AG04449 (cell line): ENCODE measurements at regions not wholly inside any gene's neighbourhood (a gene's known extent, or its start where the extent isn't known, plus 50 kb on each side); places are given as distances from the start of the nearest gene placed in this dataset.

Experiments used
- CTCF ChIA-PET: fragments of 350-600 bp; formaldehyde crosslinking; extraction: SDS; loops from one replicate; lab custom pipeline; 2021; ENCODE audit warnings: antibody characterized with exemption; lab: Yijun Ruan, JAX
- POLR2A ChIA-PET: fragments of 400-600, 350-600 bp; formaldehyde crosslinking; extraction: SDS; loops from one replicate; lab custom pipeline; 2020; ENCODE audit warnings: antibody characterized with exemption, inconsistent platforms; lab: Yijun Ruan, JAX
- DNase-seq: peaks from one replicate; pipeline ENCODE4 v3.0.0-alpha.2; 2010; ENCODE audit warnings: low read depth, low spot score
- H3K4me3 ChIP-seq: 2 replicates; pipeline ENCODE4 v1.5.1; 2011; ENCODE audit warnings: low read depth, mild to moderate bottlenecking, control low read depth, low read length
- CTCF ChIP-seq: IDR thresholded peaks from one replicate; pipeline ENCODE4 v1.5.1; 2011; ENCODE audit warnings: mild to moderate bottlenecking, moderate library complexity, low read length, control low read depth, inconsistent platforms; ENCODE audit not compliant: insufficient read depth; ENCODE audit errors: missing control alignments

- ChIA-PET POLR2A (no interaction called here), CTCF (interaction anchor here (1.8 kb wide), 1 partner anchor 14 kb away, joined by 5 read pairs; no protein-coding TSS in a partner anchor)
- TF ChIP-seq CTCF, result no peak
- no peak overlapping the region for H3K4me3 ChIP-seq
- DNase-seq, result no peak
Measured at GRCh38 chr22:22341736-22342135, 97.2 kb downstream of the VPREB1 start.

- ChIA-PET POLR2A (no interaction called here), CTCF (interaction anchor here (0.9 to 3.2 kb wide), 10 partner anchors 10 to 135 kb away, joined by 3 to 15 read pairs (median 4); no protein-coding TSS in a partner anchor)
- no peak overlapping the region for H3K4me3 ChIP-seq
- TF ChIP-seq CTCF, result peak; percentile 78
- DNase-seq, result no peak
Measured at GRCh38 chr22:22342697-22343580, 98.4 kb downstream of the VPREB1 start.

GRCh38 chr22:22343581-22344296 is 99.2 kb downstream of the VPREB1 start:
- no peak overlapping the region for H3K4me3 ChIP-seq
- DNase-seq, result no peak
- POLR2A ChIA-PET, result no interaction called here
- no peak for TF ChIP-seq CTCF
- CTCF ChIA-PET, result interaction anchor here (0.9 to 3.2 kb wide), 9 partner anchors 10 to 144 kb away, joined by 3 to 15 read pairs (median 5); no protein-coding TSS in a partner anchor

GRCh38 chr22:22344430-22344829 is 99.8 kb downstream of the VPREB1 start:
- no peak for DNase-seq
- H3K4me3 ChIP-seq, result no peak overlapping the region
- no peak for TF ChIP-seq CTCF
- ChIA-PET CTCF (interaction anchor here (1.0 to 3.2 kb wide), 6 partner anchors 11 to 144 kb away, joined by 3 to 15 read pairs (median 6); no protein-coding TSS in a partner anchor), POLR2A (no interaction called here)

GRCh38 chr22:22345781-22346180 is 101.2 kb downstream of the VPREB1 start:
- TF ChIP-seq CTCF, result no peak
- ChIA-PET CTCF (interaction anchor here (1.0 to 3.2 kb wide), 4 partner anchors 11 to 137 kb away, joined by 4 to 15 read pairs (median 6); no protein-coding TSS in a partner anchor), POLR2A (no interaction called here)
- no peak overlapping the region for H3K4me3 ChIP-seq
- DNase-seq, result no peak
